HG03196 (cell line): ENCODE measurements at regions not wholly inside any gene's neighbourhood (a gene's known extent, or its start where the extent isn't known, plus 50 kb on each side); places are given as distances from the start of the nearest gene placed in this dataset.
"Not testable (repeated sequence)": the region's sequence is repeated elsewhere in the genome, so short reads cannot be mapped to it uniquely, and the experiment has no call there.

Experiments used
- ATAC-seq: cut with Tn5 transposase; IDR thresholded peaks from one replicate; pipeline ENCODE4 v1.9.1; 2021; ENCODE audit not compliant: unreplicated experiment

DNA sequence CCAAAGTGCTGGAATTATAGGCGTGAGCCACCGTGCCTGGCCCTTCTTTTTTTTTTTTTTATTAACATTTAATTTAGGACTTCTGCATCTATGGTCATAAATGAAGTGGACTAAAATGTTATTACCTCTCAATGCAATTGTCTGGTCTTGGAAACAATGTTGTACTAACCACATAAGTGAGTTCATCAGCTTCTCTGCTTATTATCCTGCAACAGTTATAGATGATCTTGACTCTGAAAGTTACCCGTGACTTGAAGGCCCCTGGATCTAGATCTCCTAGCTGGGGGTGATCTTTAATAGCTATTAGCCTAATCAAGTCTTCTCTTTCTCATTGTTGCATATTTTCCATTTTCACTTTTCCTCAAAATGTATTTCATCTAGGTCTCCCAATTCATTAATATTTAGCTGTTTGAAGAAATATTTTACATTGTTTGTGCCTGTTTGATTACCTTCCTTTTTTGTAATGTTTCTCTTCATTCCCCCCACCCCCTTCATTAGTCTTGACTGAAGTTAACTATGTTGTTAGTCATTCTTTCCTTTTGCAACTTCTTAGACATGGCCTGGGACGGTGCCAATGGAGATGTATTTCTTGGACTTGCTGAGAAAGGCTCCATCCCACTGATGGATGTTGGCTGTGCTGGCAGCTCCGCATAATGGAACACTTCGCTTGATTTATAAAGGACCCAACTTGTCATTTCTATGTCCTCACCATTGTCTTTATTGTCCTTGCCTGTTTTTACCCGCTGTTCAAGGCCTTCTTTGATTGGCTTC lies 141.6 kb upstream of the RIOK3 start:
- ATAC-seq: no peak

GRCh38 chr18:23313379-23313778 lies 139.7 kb upstream of the RIOK3 start:
- ATAC-seq: no peak

GRCh38 chr18:23314672-23315071 lies 138.4 kb upstream of the RIOK3 start:
- ATAC-seq: no peak

GRCh38 chr18:23316316-23316715 lies 136.8 kb upstream of the RIOK3 start:
- no peak for ATAC-seq

- no peak for ATAC-seq
Measured at GRCh38 chr18:23316988-23317387, 136.1 kb upstream of the RIOK3 start.

DNA sequence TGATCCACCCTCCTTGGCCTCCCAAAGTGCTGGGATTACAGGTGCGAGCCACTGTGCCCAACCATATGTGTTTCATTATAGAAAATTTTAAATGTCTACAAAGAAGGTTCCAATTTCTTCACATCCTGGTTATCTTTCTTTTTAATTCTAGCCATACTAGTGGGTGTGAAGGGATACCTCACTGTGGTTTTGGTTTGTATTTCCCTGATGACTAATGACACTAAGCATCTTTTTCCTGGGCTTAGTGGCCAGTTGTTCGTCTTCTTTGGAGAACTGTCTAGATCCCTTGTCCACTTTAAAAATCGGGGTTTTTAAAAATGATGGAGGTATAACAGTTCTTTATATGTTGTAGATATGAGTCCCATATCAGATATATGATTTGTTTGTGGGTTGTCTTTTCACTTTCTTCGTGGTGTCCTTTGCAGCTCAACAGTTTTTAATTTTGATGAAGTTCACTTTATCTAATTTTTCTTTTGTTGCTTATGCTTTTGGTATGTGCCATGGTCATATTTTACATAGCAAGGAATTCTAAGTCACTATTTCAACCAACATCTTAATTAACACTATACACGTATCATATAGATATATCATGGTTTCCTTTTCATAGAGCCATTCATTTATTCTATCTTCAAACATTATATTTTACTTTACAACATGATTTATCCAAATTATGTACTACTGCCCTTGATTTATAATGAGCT lies 135.0 kb upstream of the RIOK3 start:
- ATAC-seq: no peak

GRCh38 chr18:23320709-23321236 lies 132.3 kb upstream of the RIOK3 start:
- ATAC-seq: no peak

DNA sequence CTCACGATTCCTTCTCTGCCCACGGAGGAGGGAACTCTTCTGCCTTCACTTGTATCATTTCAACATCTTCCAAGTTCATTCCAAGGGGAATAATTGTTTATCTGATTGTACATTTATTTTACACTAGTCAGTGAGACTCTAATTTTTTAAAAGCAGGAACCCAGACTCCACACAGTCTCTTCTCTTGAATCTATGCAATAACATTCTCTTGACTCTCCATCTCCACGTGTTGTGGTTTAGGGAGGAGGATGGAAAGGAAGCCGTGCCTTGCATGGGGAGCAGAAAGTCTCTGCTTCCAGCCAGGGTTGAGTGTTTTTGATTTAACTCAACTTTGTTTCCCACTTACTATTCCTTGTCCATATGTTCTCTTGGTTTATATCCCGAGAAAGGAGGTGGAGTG lies 131.1 kb upstream of the RIOK3 start:
- ATAC-seq: no peak

GRCh38 chr18:23324056-23324811 lies 128.9 kb upstream of the RIOK3 start:
- no peak for ATAC-seq

- ATAC-seq: no peak
Measured at GRCh38 chr18:23324861-23325260, 128.2 kb upstream of the RIOK3 start.

DNA sequence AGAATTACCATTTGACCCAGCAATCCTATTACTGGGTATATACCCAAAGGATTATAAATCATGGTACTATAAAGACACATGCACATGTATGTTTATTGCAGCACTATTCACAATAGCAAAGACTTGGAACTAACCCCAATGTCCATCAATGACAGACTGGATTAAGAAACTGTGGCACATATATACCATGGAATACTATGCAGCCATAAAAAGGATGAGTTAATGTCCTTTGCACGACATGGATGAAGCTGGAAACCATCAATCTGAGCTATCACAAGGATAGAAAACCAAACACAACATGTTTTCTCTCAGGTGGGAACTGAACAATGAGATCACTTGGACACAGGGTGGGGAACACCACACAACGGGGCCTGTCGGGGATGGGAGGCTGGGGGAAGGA lies 123.4 kb upstream of the RIOK3 start:
- not testable (repeated sequence) for ATAC-seq

DNA sequence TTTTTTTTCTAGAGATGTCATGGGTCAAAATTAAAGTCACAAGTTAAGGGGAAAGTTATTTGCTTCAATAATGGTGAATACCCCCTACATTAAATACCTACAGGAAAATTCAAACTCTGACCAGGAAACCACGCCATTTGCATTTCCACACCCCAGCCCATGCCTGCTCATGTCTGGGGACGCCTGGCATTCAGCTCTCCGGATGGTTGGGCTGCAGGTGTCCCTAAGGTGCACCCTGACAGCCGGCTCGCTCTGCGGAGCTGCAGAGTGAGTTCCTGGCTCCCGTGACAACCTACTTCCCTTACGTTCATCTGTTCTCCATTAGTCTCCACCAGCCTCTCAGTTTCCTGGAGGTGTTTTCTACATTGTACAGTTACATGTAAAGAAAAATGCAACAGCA lies 122.7 kb upstream of the RIOK3 start:
- peak; percentile 90 for ATAC-seq

- ATAC-seq: no peak
Measured at GRCh38 chr18:23331091-23331920, 121.8 kb upstream of the RIOK3 start.

DNA sequence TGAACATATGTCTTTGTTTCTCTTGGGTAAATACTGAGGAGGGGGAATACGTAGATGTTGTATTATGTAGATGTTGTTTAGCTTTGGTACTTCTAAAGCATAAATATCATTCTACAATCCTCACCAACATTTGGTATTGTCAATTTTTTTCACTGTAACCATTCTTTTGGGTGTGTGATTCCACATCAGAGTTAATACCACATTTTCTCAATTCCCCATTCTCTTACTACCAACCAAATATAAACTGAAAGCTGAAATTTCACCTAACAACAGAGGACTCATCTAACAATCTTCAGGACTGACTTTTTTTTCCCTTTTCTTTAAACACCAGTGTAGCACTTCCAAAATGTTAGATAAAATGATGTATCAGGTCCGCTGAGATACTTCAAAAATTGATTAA lies 120.7 kb upstream of the RIOK3 start:
- no peak for ATAC-seq

- no peak for ATAC-seq
Measured at GRCh38 chr18:23333827-23334226, 119.3 kb upstream of the RIOK3 start.

DNA sequence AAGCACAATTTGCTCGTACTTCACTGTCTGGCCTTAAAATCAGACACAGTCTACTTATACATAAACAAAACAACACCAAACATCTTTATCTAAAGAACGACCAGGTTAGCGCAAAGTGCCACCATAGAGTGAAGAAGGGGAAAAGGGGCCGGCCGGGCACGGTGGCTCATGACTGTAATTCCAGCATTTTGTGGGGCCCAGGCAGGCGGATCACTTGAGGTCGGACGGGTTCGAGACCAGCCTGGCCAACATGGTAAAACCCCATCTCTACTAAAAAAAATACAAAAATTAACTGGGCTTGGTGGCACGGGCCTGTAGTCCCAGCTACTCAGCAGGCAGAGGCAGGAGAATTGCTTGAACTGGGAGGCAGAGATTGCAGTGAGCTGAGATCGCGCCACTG lies 118.5 kb upstream of the RIOK3 start:
- ATAC-seq: no peak

DNA sequence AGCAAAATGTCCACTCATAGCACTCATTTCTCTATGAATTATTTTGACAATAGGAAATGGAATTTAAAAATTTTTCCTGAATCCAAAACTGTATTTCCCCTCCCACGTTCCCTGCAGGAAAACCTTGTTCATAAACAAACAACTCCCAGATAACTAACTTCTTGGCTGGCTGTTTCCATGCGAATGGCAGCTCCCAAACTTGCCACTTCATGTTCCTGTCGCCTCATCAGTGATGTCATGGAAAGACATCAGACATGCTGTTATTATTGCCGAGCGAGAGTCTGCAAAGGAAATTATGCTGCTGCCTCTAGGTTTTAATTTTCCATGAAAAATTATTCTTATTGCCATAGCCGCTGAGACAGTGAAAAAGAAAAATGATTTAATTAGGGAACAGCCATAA lies 117.0 kb upstream of the RIOK3 start:
- ATAC-seq: no peak

DNA sequence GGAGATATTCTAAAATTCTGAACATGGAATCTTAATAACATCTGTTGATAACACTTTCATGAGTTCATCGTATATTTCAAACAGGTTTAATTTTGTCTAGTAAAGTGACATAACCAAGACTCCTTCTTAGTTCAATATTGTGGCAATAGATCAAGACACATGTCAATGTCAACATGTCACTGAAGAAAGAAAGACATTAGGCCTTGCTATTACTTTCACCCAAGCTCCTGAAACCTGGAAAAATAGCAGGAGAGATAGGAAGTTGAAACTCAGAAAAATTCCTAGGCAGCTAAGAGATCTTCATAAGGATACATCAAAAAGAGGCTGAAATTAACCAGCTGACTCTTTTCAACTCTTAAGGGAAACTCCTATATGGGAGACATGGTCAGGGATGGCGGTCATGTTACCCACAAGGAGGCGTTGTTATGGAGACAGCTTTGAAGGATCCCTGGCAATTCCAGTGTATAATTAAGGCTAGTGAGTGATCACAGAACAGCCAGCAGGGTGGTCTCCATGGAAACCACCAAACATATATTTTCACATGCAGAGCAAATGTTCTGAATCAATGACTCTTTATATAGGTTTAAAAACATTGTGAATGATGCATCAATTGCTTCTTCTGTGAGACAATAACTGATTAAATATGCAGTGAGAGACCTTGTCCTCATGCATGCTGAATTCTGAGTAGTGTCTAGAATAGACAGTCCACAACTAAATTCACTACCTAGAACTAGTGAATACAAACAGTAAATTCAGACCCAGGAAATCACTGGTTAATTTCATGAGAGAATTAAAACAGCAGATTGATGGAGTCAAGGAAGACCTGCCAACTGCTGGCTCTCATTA lies 115.3 kb upstream of the RIOK3 start:
- no peak for ATAC-seq

GRCh38 chr18:23340661-23341060 lies 112.4 kb upstream of the RIOK3 start:
- no peak for ATAC-seq

- ATAC-seq: no peak
Measured at GRCh38 chr18:23341383-23341782, 111.7 kb upstream of the RIOK3 start.
